GM19351 (cell line): ENCODE measurements at regions not wholly inside any gene's neighbourhood (a gene's known extent, or its start where the extent isn't known, plus 50 kb on each side); places are given as distances from the start of the nearest gene placed in this dataset.
"Not testable (repeated sequence)": the region's sequence is repeated elsewhere in the genome, so short reads cannot be mapped to it uniquely, and the experiment has no call there.

ENCODE experiments used
- ATAC-seq: cut with Tn5 transposase; IDR thresholded peaks from one replicate; pipeline ENCODE4 v1.9.1; 2021; ENCODE audit warnings: mild to moderate bottlenecking, moderate library complexity; ENCODE audit not compliant: unreplicated experiment

DNA sequence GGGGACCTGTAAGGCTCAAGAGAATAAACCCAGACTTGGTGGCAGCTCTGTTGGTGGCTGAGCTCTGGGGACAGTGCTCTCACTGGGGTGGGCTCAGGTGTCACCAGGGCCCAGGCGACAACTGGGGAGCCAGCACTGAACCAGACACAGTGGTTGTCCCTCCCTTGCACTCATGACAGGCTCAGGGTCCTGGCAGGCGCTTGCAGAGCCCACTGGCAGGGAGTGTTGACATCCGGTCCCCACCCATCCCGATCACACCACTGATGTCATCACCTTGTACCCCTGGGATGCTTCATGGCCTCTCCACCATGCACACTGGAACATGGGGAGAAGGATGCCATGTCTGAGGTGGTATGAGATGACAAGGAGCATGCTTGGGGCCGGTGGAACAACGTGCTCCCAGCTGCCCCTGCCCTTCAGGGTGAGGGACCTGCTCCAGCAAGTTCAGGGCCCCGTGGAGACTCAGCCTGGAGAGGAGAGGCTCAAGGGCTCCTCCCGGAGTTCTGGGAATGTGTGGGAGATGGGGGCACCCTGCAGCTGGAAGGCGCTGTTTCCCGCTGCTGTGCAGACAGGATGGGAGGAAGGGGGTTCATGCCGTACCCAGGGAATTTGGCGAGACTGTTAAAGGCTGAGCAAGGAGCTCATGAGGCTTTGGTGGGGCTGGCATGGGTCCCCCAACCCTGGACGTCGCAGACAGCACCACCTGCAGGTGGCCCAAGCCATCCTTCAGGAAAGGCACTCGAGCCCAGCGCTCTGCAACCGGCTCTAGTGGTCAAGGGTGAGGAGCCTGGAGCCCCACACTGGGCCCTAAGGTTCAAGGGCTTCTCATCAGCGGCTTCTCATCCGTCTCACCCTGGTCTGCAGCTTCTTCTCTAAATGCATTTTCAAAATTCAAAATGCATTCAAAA is 141.1 kb upstream of the ZNF469 start:
- not testable (repeated sequence) for ATAC-seq

GRCh38 chr16:88242312-88243295 is 140.2 kb upstream of the ZNF469 start:
- ATAC-seq = not testable (repeated sequence)

DNA sequence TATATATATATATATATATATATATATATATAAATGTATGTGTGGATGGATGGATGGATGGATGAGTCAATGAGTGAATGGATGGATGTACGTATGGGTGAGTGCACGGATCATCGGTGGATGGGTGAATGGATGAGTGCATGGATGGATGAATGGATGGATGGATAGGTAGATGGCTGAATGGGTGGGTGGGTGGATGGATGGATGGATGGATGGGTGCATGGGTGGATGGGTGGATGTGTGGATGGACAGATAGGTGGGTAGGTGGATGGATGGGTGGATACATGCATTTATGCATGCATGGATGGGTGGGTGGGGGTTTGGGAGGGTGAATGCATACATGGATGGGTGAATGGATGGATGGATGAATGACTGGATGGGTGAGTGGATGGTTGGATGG is 138.8 kb upstream of the ZNF469 start:
- not testable (repeated sequence) for ATAC-seq

DNA sequence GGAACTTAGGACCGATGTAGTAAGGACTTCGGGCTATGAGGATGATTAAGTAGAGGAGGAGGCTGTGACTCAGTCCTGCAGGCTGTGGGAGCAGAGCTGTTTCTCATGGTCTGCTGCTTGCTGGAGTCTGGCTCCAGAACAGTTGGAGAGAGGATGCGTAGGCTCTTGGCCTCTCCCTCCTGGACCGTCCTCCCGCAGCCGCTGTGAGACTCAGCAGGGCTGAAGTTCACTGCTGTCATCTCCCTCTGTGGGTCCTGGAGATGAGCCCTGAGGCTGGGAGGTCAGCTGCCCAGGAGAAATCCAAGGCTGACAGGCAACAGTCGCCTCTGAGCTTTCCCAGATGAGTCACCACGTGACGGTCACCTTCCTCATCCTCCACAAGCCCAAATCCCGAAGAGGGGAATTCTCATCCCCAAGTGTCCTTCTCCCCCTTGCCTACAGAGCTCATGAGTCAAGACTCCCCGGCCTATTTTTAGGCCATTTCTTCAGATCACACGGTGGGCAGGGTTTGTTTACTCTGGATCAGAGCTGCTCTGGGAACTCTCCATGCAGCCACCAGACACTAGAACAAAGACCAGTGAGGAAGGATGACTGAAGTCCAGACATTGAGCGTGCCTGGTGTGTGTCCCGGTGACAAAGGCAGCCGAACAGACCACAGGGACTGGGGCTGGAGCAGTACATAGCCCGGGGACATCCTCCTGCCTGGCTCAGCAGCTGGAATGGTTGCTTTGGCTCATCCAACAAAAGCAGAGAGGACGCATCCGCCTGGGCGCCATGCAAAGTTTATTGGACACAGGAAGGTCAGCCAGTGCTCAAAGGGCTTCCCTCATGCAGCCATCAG is 137.3 kb upstream of the ZNF469 start:
- ATAC-seq = not testable (repeated sequence)

GRCh38 chr16:88246955-88247582 is 135.7 kb upstream of the ZNF469 start:
- ATAC-seq = not testable (repeated sequence)

- ATAC-seq = not testable (repeated sequence)
These were observed 135.2 kb upstream of the ZNF469 start for GRCh38 chr16:88247583-88247966.

- ATAC-seq = not testable (repeated sequence)
These were observed 134.0 kb upstream of the ZNF469 start for GRCh38 chr16:88248761-88249160.

DNA sequence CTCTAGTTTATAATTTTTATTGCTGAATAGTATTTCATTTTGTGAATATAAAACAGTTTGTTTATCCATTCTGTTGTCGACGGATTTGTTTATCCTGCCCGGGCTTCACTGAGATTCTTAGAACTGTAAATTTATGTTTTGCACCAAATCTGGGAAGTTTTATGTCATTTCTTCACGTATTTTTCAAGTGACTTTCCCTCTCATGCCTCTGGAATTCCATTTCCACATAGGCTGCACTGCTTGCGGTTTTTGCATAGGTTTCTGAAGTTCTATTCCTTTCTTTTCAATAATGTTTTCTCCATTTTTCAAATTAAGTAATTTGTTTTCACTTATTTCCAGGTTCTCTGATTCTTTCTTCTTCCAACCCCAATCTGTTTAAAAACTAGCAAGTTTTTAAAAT is 132.4 kb upstream of the ZNF469 start:
- ATAC-seq = not testable (repeated sequence)

- not testable (repeated sequence) for ATAC-seq
These were observed 130.5 kb upstream of the ZNF469 start for GRCh38 chr16:88252057-88252794.

DNA sequence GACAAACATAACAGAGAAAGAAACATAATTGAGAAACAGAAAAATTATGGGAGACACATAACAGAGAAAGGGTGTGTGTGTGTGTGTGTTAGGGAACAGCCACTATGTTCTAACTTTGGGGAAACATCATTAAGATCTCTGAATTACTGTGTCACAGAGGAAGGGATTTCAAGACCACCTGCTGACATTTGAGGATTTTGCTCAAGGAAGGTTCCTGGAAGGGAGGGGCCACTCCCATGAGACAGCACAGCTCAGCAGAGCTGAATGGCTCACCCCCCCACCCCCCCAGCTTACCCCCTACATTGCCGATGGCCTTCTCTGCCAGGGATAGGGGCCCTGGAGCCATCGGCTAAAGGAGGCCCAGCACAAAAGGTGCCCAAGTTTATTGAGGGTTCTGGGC is 124.6 kb upstream of the ZNF469 start:
- not testable (repeated sequence) for ATAC-seq

- not testable (repeated sequence) for ATAC-seq
These were observed 123.8 kb upstream of the ZNF469 start for GRCh38 chr16:88258764-88259525.

DNA sequence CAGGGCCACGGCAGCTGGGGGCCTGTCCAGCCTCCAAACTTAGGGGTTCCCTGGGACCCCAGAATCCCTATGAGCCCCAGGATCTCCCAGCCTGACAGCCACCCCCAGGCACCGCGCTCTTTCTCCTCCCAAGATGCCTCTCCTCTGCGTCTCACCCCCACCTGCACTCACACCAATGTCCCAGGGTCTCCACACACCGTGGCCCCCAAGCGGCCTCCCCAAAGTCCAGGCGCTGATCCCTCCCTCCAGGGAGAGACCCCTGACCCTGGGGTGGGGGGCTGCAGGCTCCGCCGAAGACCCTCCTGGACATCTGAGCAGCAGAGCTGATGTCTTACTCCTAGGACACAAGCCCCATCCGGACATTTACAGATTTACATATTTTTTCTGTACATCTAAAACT is 123.2 kb upstream of the ZNF469 start:
- not testable (repeated sequence) for ATAC-seq

GRCh38 chr16:88260146-88260545 is 122.6 kb upstream of the ZNF469 start:
- not testable (repeated sequence) for ATAC-seq

DNA sequence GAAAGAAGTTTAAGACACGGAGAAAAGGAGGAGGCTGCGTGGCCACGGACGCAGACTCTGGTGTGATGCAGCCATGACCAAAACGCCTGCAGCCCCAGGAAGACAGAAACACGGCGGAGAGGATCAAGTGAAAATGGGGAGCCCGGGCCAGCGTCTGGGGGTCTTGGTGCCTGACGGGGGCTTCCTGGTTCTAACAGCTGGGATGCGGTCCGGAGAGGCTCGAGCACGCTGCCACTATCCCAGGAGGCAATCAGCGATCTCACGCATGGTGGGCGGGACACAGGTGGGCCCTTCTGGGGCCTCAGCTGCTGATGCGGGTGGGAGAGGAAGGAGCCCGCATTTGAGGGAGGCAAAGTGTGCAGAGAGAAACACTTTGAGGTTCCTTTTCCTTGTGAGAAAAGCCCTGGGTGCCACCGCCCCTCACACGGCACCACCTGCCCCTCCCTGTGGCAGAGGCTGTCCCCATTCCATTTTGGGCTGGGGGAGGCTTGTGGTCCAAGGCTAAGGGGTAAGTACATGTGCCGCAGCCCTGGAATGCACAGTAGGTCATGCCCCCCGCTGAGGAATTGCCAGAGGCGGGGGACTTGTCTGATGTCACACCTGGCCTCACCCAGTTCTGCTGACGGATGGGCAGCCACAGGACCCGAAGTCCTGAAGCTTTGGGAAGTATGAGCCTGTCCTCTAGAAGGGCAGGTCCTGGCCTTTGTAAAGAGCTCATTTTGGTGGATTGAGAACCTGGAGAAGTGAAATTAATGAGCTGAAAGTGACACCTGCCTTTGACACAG is 121.7 kb upstream of the ZNF469 start:
- not testable (repeated sequence) for ATAC-seq

DNA sequence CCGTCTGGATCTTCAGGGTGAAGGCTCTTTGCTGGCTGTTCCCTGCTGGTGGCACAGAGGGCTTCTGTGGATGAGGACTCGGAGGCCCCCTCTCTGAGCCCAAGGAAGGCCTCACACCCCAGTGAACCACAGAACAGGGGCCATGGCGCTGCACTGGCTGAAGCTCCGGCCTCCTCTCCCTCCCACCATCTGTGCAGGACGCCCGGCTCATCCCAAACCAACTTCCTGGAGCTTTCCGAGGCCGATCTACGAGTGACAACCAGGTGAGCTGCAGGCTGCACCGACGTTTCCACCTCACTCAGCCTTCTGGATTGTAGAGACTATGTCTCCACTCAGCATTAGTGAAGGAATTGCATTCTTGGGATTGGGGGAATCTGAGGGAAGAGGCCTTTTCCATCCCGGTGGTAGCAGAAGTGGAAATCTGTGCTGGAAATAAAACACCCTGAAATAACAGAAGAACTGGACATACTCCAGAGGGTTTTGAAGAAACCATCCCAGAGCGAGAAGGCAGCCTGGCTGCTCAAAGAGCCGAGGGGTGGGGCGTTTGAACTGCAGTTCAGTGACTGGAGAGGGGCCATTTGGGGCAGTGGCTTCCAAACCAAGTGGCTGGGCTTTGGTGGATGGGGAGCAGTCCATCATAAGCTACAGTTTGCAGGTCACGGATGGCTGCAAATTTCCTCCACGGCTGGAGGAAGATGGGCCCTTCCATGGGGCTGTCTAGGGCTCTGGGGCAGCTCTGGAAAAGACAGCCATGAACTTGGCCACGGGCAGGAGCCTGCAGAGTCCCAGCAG is 120.7 kb upstream of the ZNF469 start:
- ATAC-seq = not testable (repeated sequence)

GRCh38 chr16:88262858-88263563 is 119.7 kb upstream of the ZNF469 start:
- ATAC-seq = not testable (repeated sequence)
